ENCODE measurements at regions not wholly inside any gene's neighbourhood (a gene's known extent, or its start where the extent isn't known, plus 50 kb on each side); places are given as distances from the start of the nearest gene placed in this dataset.

- Mint-ChIP-seq H3K27ac (no peak overlapping the region), H3K4me1 (ENCODE audit: low read depth) (no peaks in the 10 kb centered on the region), H3K4me3 (no peak overlapping the region), H3K27me3 (ENCODE audit: low read depth) (no peaks in the 10 kb centered on the region), H3K9me3 (no peaks in the 10 kb centered on the region), H3K36me3 (ENCODE audit: low read depth) (no peaks in the 10 kb centered on the region)
- no peak for DNase-seq (ENCODE audit: low spot score)
Measured at GRCh38 chr12:74319886-74320285, 217.7 kb upstream of the ATXN7L3B start.

- H3K4me3 Mint-ChIP-seq, result no peak overlapping the region
- no peaks in the 10 kb centered on the region for H3K27me3 Mint-ChIP-seq (ENCODE audit: low read depth)
- H3K4me1 Mint-ChIP-seq (ENCODE audit: low read depth), result no peaks in the 10 kb centered on the region
- no peak for DNase-seq (ENCODE audit: low spot score)
- H3K27ac Mint-ChIP-seq, result no peak overlapping the region
- no peaks in the 10 kb centered on the region for H3K9me3 Mint-ChIP-seq
- no peaks in the 10 kb centered on the region for H3K36me3 Mint-ChIP-seq (ENCODE audit: low read depth)
Measured at GRCh38 chr12:74321381-74321780, 216.3 kb upstream of the ATXN7L3B start.

- Mint-ChIP-seq H3K27me3 (ENCODE audit: low read depth) (no peaks in the 10 kb centered on the region), H3K4me1 (ENCODE audit: low read depth) (no peaks in the 10 kb centered on the region), H3K27ac (no peak overlapping the region), H3K4me3 (no peak overlapping the region), H3K9me3 (no peaks in the 10 kb centered on the region), H3K36me3 (ENCODE audit: low read depth) (no peaks in the 10 kb centered on the region)
- no peak for DNase-seq (ENCODE audit: low spot score)
Measured at GRCh38 chr12:74322792-74323191, 214.8 kb upstream of the ATXN7L3B start.

GRCh38 chr12:74328623-74329022 is 209.0 kb upstream of the ATXN7L3B start:
- Mint-ChIP-seq H3K4me1 (ENCODE audit: low read depth) (no peaks in the 10 kb centered on the region), H3K27ac (no peak overlapping the region), H3K9me3 (no peaks in the 10 kb centered on the region), H3K27me3 (ENCODE audit: low read depth) (no peaks in the 10 kb centered on the region), H3K4me3 (no peak overlapping the region), H3K36me3 (ENCODE audit: low read depth) (no peaks in the 10 kb centered on the region)
- no peak for DNase-seq (ENCODE audit: low spot score)

- Mint-ChIP-seq H3K4me1 (ENCODE audit: low read depth) (no peaks in the 10 kb centered on the region), H3K36me3 (ENCODE audit: low read depth) (no peaks in the 10 kb centered on the region), H3K4me3 (no peak overlapping the region), H3K27me3 (ENCODE audit: low read depth) (no peaks in the 10 kb centered on the region), H3K9me3 (no peaks in the 10 kb centered on the region), H3K27ac (no peak overlapping the region)
- DNase-seq (ENCODE audit: low spot score), result no peak
Measured at GRCh38 chr12:74334780-74335179, 202.9 kb upstream of the ATXN7L3B start.

- H3K9me3 Mint-ChIP-seq, result no peaks in the 10 kb centered on the region
- DNase-seq (ENCODE audit: low spot score), result no peak
- no peaks in the 10 kb centered on the region for H3K4me1 Mint-ChIP-seq (ENCODE audit: low read depth)
- no peak overlapping the region for H3K27ac Mint-ChIP-seq
- H3K27me3 Mint-ChIP-seq (ENCODE audit: low read depth), result no peaks in the 10 kb centered on the region
- H3K4me3 Mint-ChIP-seq, result no peak overlapping the region
- H3K36me3 Mint-ChIP-seq (ENCODE audit: low read depth), result no peaks in the 10 kb centered on the region
Measured at GRCh38 chr12:74337951-74338350, 199.7 kb upstream of the ATXN7L3B start.

GRCh38 chr12:74339211-74339610 is 198.4 kb upstream of the ATXN7L3B start:
- Mint-ChIP-seq H3K4me3 (no peak overlapping the region), H3K9me3 (no peaks in the 10 kb centered on the region), H3K36me3 (ENCODE audit: low read depth) (no peaks in the 10 kb centered on the region), H3K4me1 (ENCODE audit: low read depth) (no peaks in the 10 kb centered on the region), H3K27ac (no peak overlapping the region), H3K27me3 (ENCODE audit: low read depth) (no peaks in the 10 kb centered on the region)
- DNase-seq (ENCODE audit: low spot score), result no peak

GRCh38 chr12:74349925-74350324 is 187.7 kb upstream of the ATXN7L3B start:
- H3K4me1 Mint-ChIP-seq (ENCODE audit: low read depth), result no peaks in the 10 kb centered on the region

GRCh38 chr12:74365178-74365964 is 172.3 kb upstream of the ATXN7L3B start:
- H3K36me3 Mint-ChIP-seq (ENCODE audit: low read depth), result no peaks in the 10 kb centered on the region
- no peak overlapping the region for H3K4me3 Mint-ChIP-seq
- no peak overlapping the region for H3K27ac Mint-ChIP-seq
- no peaks in the 10 kb centered on the region for H3K4me1 Mint-ChIP-seq (ENCODE audit: low read depth)
- H3K27me3 Mint-ChIP-seq (ENCODE audit: low read depth), result no peaks in the 10 kb centered on the region
- H3K9me3 Mint-ChIP-seq, result no peaks in the 10 kb centered on the region
- DNase-seq (ENCODE audit: low spot score), result no peak

More at GRCh38 chr12:74349925-74350324, 187.7 kb upstream of the ATXN7L3B start:
- no peaks in the 10 kb centered on the region for H3K36me3 Mint-ChIP-seq (ENCODE audit: low read depth)
- H3K27ac Mint-ChIP-seq, result no peak overlapping the region
- no peaks in the 10 kb centered on the region for H3K27me3 Mint-ChIP-seq (ENCODE audit: low read depth)
- no peaks in the 10 kb centered on the region for H3K9me3 Mint-ChIP-seq
- no peak for DNase-seq (ENCODE audit: low spot score)
- no peak overlapping the region for H3K4me3 Mint-ChIP-seq

GRCh38 chr12:74370608-74371216 is 166.9 kb upstream of the ATXN7L3B start:
- Mint-ChIP-seq H3K27me3 (ENCODE audit: low read depth) (no peaks in the 10 kb centered on the region), H3K36me3 (ENCODE audit: low read depth) (no peaks in the 10 kb centered on the region), H3K27ac (no peak overlapping the region), H3K9me3 (no peaks in the 10 kb centered on the region), H3K4me3 (no peak overlapping the region), H3K4me1 (ENCODE audit: low read depth) (no peaks in the 10 kb centered on the region)
- DNase-seq (ENCODE audit: low spot score), result no peak

- no peak for DNase-seq (ENCODE audit: low spot score)
- Mint-ChIP-seq H3K4me3 (no peak overlapping the region), H3K27ac (no peak overlapping the region), H3K27me3 (ENCODE audit: low read depth) (no peaks in the 10 kb centered on the region), H3K9me3 (no peaks in the 10 kb centered on the region), H3K36me3 (ENCODE audit: low read depth) (no peaks in the 10 kb centered on the region), H3K4me1 (ENCODE audit: low read depth) (no peaks in the 10 kb centered on the region)
Measured at GRCh38 chr12:74379114-74379513, 158.5 kb upstream of the ATXN7L3B start.

GRCh38 chr12:74381958-74382357 is 155.7 kb upstream of the ATXN7L3B start:
- Mint-ChIP-seq H3K4me1 (ENCODE audit: low read depth) (no peaks in the 10 kb centered on the region), H3K4me3 (no peak overlapping the region), H3K27ac (no peak overlapping the region), H3K27me3 (ENCODE audit: low read depth) (no peaks in the 10 kb centered on the region), H3K9me3 (no peaks in the 10 kb centered on the region), H3K36me3 (ENCODE audit: low read depth) (no peaks in the 10 kb centered on the region)
- DNase-seq (ENCODE audit: low spot score), result no peak

- Mint-ChIP-seq H3K27me3 (ENCODE audit: low read depth) (no peaks in the 10 kb centered on the region), H3K27ac (no peak overlapping the region), H3K9me3 (no peaks in the 10 kb centered on the region), H3K36me3 (ENCODE audit: low read depth) (no peaks in the 10 kb centered on the region), H3K4me3 (no peak overlapping the region), H3K4me1 (ENCODE audit: low read depth) (no peaks in the 10 kb centered on the region)
- no peak for DNase-seq (ENCODE audit: low spot score)
Measured at GRCh38 chr12:74382983-74383382, 154.7 kb upstream of the ATXN7L3B start.

- H3K27me3 Mint-ChIP-seq (ENCODE audit: low read depth), result no peaks in the 10 kb centered on the region
Measured at GRCh38 chr12:74391283-74391682, 146.4 kb upstream of the ATXN7L3B start.

GRCh38 chr12:74393272-74393671 is 144.4 kb upstream of the ATXN7L3B start:
- H3K4me3 Mint-ChIP-seq, result no peak overlapping the region
- H3K36me3 Mint-ChIP-seq (ENCODE audit: low read depth), result no peaks in the 10 kb centered on the region
- no peaks in the 10 kb centered on the region for H3K9me3 Mint-ChIP-seq
- no peak overlapping the region for H3K27ac Mint-ChIP-seq
- DNase-seq (ENCODE audit: low spot score), result no peak
- H3K27me3 Mint-ChIP-seq (ENCODE audit: low read depth), result no peaks in the 10 kb centered on the region
- H3K4me1 Mint-ChIP-seq (ENCODE audit: low read depth), result no peaks in the 10 kb centered on the region

More at GRCh38 chr12:74391283-74391682, 146.4 kb upstream of the ATXN7L3B start:
- H3K36me3 Mint-ChIP-seq (ENCODE audit: low read depth), result no peaks in the 10 kb centered on the region
- no peak overlapping the region for H3K27ac Mint-ChIP-seq
- H3K4me3 Mint-ChIP-seq, result no peak overlapping the region
- DNase-seq (ENCODE audit: low spot score), result no peak
- H3K4me1 Mint-ChIP-seq (ENCODE audit: low read depth), result no peaks in the 10 kb centered on the region
- no peaks in the 10 kb centered on the region for H3K9me3 Mint-ChIP-seq

Data from T-helper 2 cell treated with Interferon-gamma antibody and Interleukin-4, amounts not matched to agents 5 μg/mL and 100 μg/mL, for 36 hours (primary cell).